ENCODE measurements at regions not wholly inside any gene's neighbourhood (a gene's known extent, or its start where the extent isn't known, plus 50 kb on each side); places are given as distances from the start of the nearest gene placed in this dataset.

DNA sequence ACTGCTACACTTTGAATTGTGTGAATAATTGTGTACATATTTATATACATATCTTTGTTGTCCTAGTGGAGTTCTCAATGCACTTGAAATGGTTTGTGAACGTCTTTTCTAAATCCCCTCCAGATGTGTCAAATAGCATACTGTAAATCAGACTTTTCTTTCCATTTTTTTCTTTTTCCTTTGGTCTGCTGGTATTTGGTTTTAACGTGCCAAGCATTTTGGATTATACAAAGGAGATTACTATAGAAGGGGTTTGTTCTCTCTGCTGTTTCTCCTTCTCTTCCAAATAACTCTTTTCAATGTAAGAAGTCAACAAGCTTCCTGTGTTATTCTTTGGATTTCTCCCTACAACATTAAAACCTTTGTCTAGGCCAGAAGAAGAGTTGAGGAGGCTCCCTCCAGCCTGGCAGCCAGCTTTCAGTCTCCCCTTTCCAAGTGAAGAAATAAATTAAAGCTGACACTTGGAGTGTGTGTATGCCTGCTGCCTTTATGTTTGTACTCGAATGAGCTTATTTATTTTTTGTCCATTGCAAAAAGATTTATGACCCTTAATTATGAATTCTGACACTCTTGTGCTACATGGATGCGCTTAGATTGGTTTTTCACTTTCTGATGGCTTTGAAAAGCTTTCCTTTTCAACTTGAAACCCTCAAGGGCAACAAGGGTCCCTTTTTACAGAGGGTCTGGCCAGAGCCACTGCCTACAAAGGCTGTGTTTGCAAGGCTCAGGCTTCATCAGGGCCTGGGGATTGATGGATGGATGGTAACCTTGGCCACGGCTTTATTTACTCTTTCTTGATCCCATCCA, 107.8 kb downstream of the RAB18 start:
- WGBS, 4 donors: 72 to 78% (median 75%) methylated on average over 5 of the region's 5 CpGs

DNA sequence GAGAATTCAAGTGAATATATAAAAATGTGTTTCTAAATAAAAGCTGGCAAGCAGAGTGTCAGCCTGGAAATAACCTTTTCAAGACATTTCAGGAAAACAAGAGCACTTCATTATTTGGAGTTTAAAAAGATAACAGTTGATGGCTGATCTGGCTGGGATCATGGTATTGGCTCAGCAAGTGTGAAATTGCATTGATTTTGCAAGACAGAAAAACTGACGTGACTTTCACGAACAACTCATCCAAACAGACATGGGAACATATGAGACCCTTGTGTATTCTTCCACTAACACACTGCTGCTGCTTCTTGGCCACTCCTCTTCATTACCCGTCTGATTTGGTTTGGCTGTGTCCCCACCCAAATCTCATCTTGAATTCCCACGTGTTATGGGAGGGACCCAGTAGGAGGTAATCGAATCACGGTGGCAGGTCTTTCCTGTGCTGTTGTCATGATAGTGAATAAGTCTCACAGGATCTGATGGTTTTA, 108.5 kb downstream of the RAB18 start:
- TF ChIP-seq POLR2A (IDR thresholded peaks at IDR 0.05): no peak
- H3K9me3 ChIP-seq: no peaks in the 10 kb centered on the region
- 68 to 84% (median 72%) methylated on average over 6 of the region's 6 CpGs for WGBS, 4 donors
- ATAC-seq (no peak), DNase-seq (no peak)
- H3K27ac ChIP-seq: no peak overlapping the region
- intact Hi-C loops (cut with DNase I): no loop called here
- no peaks in the 10 kb centered on the region for H3K36me3 ChIP-seq
- no peaks in the 10 kb centered on the region for H3K27me3 ChIP-seq
- no peak overlapping the region for H3K4me3 ChIP-seq
- H3K4me1 ChIP-seq: no peaks in the 10 kb centered on the region

More for the DNA sequence above, 107.8 kb downstream of the RAB18 start:
- no peak for DNase-seq
- Histone ChIP-seq H3K27me3 (no peaks in the 10 kb centered on the region), H3K36me3 (no peaks in the 10 kb centered on the region), H3K4me1 (no peaks in the 10 kb centered on the region), H3K27ac (no peak overlapping the region), H3K4me3 (no peak overlapping the region), H3K9me3 (no peaks in the 10 kb centered on the region)
- intact Hi-C loops (cut with DNase I): no loop called here
- no peak for ATAC-seq
- TF ChIP-seq, protein P1, sequence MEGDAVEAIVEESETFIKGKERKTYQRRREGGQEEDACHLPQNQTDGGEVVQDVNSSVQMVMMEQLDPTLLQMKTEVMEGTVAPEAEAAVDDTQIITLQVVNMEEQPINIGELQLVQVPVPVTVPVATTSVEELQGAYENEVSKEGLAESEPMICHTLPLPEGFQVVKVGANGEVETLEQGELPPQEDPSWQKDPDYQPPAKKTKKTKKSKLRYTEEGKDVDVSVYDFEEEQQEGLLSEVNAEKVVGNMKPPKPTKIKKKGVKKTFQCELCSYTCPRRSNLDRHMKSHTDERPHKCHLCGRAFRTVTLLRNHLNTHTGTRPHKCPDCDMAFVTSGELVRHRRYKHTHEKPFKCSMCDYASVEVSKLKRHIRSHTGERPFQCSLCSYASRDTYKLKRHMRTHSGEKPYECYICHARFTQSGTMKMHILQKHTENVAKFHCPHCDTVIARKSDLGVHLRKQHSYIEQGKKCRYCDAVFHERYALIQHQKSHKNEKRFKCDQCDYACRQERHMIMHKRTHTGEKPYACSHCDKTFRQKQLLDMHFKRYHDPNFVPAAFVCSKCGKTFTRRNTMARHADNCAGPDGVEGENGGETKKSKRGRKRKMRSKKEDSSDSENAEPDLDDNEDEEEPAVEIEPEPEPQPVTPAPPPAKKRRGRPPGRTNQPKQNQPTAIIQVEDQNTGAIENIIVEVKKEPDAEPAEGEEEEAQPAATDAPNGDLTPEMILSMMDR (IDR thresholded peaks at IDR 0.05): no peak
- TF ChIP-seq POLR2A (IDR thresholded peaks at IDR 0.05): no peak

DNA sequence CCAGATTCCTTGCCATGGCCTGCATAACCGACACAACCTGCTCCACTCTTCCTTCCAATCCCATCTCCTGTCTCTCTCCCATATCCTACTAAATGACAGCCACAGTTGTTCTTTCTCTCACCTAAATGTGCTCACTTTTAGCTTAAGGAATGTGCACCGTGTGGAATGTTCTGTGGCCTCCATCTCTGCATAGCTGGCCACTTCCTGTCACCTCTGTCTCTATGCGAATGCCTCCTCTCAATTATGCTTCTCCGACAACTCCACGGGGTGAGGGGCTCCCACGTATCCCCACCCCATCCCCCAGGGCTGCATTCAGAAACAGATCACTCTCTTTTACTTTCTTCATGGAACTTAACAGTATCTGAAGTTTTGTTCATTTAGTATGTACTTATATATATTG, 110.7 kb downstream of the RAB18 start:
- no peak for ATAC-seq
- H3K4me1 ChIP-seq: no peaks in the 10 kb centered on the region
- TF ChIP-seq, protein P1 (IDR thresholded peaks at IDR 0.05): no peak
- no peak for TF ChIP-seq POLR2A (IDR thresholded peaks at IDR 0.05)
- no peak for DNase-seq
- 50 to 61% (median 56%) methylated on average over 6 of the region's 6 CpGs for WGBS, 4 donors
- intact Hi-C loops (cut with DNase I): no loop called here
- no peak overlapping the region for H3K27ac ChIP-seq
- H3K36me3 ChIP-seq: no peaks in the 10 kb centered on the region
- no peaks in the 10 kb centered on the region for H3K27me3 ChIP-seq
- H3K4me3 ChIP-seq: no peak overlapping the region
- H3K9me3 ChIP-seq: no peaks in the 10 kb centered on the region

DNA sequence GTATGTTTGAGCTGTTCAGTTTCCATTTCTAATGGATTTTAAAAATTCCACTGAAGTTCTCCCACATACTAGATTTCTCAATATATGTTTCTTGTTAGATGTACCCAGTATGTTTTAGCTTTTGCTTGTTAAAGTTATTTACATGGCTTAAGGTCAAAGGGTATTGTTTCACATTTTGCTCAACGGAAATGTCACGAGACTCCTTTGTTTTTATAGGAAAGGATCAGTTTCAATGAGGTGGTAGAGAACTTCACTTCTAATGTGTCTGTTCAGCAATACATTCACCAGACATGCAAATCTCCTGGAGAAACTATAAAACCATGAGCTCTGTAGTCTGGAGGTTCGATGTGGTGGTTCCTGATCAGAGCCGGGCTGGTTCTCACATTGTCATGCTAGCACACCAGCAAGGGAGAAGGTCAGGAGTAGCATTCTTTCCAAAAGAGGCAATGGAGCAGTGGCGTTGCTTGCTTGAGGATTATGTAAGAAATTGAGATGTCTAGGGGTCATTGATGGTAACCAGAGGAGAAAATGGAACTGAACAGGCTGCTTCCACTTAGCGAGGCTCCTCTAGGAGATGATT, 114.0 kb downstream of the RAB18 start:
- Histone ChIP-seq H3K4me3 (no peak overlapping the region), H3K36me3 (no peaks in the 10 kb centered on the region), H3K27ac (peak overlapping the region in 1 of 12 donors; percentile 26), H3K27me3 (no peaks in the 10 kb centered on the region), H3K9me3 (no peaks in the 10 kb centered on the region), H3K4me1 (peaks cover 0 to 13% (median 0%) of the 10 kb centered on the region in 12 donors)
- DNase-seq (no peak), ATAC-seq (no peak)
- 82 to 92% (median 85%) methylated on average over 6 of the region's 6 CpGs for WGBS, 4 donors
- intact Hi-C loops (cut with DNase I): no loop called here
- TF ChIP-seq POLR2A (IDR thresholded peaks at IDR 0.05): no peak
- TF ChIP-seq, protein P1 (IDR thresholded peaks at IDR 0.05): no peak

Measured in heart left ventricle (tissue), 16 donors.